ENCODE measurements at regions not wholly inside any gene's neighbourhood (a gene's known extent, or its start where the extent isn't known, plus 50 kb on each side); places are given as distances from the start of the nearest gene placed in this dataset.
"Not testable (repeated sequence)": the region's sequence is repeated elsewhere in the genome, so short reads cannot be mapped to it uniquely, and the experiment has no call there.

DNA sequence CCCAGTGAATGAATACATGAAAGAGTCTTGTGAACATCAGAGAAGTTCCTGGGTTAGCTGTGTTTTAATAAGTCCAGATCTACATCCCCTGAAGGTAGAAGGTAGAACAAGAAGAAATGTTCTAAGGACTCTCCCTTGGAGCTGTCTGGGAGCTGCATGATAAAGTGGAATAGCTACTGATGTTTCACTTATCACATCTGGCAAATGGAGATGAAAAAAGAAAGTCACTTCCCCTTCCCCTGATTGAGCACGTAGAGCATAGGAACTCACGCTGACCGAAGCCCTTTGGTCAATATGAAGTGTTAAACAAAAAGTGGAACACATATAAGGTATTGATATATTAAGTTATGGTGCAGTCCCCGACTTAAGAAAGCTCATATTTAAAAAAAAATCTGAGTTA lies 53.2 kb upstream of the PARP1 start:
- DNase-seq, result no peak

DNA sequence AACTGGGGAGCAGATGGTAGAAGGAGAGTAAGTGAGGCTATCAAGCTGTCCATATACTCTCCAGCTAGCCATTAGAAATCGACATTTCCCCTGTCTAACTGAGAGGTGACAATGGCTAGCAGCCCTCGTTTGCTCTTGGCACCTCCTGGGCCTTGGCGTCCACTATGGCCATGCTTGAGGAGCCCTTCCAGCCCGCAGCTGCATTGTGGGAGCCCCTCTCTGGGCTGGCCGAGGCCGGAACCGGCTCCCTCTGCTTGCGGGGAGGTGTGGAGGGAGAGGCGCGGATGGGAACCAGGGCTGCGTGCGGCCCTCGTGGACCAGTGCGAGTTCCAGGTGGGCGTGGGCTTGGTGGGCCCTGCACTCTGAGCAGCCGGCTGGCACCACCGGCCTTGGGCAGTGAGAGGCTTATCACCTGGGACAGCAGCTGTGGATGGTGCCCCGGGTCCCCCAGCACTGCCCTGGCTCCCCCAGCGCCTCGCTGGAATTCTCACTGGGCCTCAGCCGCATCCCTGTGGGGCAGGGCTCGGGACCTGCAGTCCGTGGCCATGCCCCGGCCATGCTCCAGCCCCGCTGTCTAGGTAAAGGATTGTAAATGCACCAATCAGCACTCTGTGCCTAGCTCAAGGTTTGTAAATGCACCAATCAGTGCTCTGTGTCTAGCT lies 56.2 kb upstream of the PARP1 start:
- no peak for DNase-seq

DNA sequence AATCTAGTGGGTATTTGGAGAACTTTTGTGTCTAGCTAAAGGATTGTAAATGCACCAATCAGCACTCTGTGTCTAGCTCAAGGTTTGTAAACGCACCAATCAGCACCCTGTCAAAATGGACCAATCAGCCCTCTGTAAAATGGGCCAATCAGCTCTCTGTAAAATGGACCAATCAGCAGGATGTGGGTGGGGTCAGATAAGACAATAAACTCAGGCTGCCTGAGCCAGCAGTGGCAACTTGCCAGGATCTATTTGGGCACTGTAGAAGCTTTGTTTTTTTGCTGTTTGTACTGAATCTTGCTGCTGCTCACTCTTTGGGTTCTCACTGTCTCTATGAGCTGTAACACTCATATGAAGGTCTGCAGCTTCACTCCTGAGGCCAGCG lies 56.7 kb upstream of the PARP1 start:
- not testable (repeated sequence) for DNase-seq

- no peak for DNase-seq
These were observed 58.4 kb upstream of the PARP1 start for GRCh38 chr1:226466296-226466695.

GRCh38 chr1:226467443-226467842 lies 59.5 kb upstream of the PARP1 start:
- DNase-seq, result no peak

- DNase-seq, result no peak
These were observed 63.3 kb upstream of the PARP1 start for GRCh38 chr1:226470921-226471866.

- no peak for DNase-seq
These were observed 65.4 kb upstream of the PARP1 start for GRCh38 chr1:226473325-226473724.

GRCh38 chr1:226474041-226474440 lies 66.1 kb upstream of the PARP1 start:
- DNase-seq, result no peak

GRCh38 chr1:226474443-226475141 lies 66.7 kb upstream of the PARP1 start:
- DNase-seq, result no peak

- no peak for DNase-seq
These were observed 67.2 kb upstream of the PARP1 start for GRCh38 chr1:226475142-226475511.

DNA sequence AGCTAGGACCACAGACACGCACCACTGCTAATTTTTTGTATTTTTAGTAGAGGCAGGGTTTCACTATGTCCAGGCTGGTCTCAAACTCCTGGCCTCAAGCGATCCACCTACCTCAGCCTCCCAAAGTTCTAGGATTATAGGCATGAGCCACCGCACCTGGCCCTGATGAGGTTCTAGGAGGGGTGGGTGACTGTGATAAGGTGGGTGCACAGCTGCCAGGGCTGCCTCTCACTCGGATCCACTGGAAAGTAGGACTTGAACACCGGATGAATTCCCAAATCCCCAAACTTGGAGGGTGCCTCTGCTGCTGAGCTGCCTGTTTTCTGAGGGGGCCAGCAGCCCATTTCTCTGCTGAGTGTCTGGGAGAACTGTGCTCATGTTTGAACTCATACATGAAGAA lies 68.2 kb upstream of the PARP1 start:
- no peak for DNase-seq

GRCh38 chr1:226476648-226477319 lies 68.9 kb upstream of the PARP1 start:
- DNase-seq, result no peak

GRCh38 chr1:226479474-226479873 lies 69.1 kb upstream of the STUM start:
- DNase-seq, result no peak

GRCh38 chr1:226480461-226480860 lies 68.1 kb upstream of the STUM start:
- no peak for DNase-seq

DNA sequence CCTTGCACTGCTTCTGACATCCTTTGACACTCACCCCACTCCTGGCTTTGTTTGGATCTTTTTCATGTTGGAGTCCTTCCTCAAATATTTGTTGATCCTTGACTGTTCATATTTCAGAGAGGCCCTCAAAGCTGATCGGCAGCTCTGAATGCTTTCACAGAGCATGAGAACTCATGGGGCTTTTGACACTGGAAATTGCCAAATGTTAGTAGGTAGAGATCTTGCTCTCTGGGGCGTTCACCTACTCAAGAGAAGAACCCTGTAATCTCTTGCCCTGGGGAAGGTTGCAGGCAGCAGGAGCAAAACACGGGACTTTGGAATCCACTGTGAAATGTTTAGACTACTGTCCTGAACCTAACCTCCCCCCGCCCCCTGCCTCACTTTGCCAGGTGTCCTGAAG lies 67.4 kb upstream of the STUM start:
- DNase-seq, result no peak

GRCh38 chr1:226482196-226482595 lies 66.4 kb upstream of the STUM start:
- no peak for DNase-seq

DNA sequence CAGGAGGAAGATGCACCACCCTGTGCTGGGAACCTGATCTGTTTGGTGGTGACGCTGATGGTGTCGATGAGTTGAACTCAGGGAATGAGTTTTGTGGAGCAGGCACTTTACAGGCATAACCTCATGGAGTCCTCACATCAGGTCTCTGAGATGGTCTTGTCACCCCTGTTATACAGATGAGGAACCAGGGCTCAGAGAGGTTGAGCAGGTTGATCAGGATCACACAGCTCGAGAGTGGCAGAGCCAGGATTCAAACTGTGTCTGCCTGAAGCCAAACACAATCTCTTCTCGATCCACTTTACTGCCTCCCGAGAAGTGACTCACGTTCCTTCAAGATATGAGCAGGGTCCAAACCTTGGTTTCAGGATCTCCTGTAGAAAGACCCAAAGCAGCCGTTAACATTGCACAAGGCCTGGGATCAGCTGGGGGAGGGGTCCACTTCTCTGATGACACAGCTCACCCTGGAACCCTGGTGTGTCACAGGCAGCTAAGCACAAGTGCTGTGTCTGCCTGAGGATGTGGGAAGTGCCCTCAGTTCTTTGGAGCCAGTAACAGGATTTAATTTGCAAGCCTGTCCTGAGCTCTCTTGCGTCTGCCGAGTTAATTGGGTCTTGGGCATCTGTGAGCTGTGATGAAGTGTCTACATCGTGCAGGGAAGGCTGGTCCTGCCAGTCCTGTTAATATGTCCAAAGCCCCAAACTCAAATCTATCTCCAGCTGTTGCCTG lies 65.4 kb upstream of the STUM start:
- peak; percentile 28 for DNase-seq

DNA sequence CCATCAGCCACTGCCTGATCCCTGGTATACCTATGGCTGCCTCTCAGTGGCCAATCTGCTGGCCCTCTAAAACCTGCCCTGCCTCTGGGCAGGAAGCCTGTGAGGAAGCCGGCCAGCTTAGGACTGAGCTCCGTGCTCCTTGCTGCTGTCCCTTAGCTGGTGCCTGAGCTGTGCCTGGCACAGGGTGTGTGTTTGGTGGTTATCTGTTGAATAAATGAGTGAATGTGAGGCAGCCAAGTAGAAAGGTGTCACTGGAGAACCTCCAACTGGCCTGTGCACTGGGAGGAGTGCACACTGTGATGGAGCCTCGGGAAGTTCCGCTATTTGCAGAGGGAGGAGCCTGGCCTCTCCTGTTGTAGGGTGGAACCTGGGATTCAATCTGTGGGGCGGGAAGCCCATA lies 63.4 kb upstream of the STUM start:
- no peak for DNase-seq

DNA sequence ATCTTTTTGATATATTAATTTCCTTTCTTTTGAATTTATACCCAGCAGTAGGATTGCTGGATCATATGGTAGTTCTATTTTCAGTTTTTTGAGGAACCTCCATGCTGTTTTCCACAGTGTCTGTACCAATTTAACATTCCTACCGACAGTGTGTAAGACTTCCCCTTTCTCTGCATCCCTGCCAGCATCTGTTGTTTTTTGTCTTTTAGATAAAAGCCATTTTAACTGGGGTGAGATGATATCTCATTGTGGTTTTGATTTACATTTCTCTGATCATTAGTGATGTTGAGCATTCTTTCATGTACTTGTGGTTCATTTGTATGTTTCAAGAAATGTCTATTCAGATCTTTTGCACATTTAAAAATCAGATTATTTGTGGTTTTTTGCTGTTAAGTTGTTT lies 62.4 kb upstream of the STUM start:
- no peak for DNase-seq

GRCh38 chr1:226487921-226488320 lies 60.6 kb upstream of the STUM start:
- DNase-seq, result no peak

DNA sequence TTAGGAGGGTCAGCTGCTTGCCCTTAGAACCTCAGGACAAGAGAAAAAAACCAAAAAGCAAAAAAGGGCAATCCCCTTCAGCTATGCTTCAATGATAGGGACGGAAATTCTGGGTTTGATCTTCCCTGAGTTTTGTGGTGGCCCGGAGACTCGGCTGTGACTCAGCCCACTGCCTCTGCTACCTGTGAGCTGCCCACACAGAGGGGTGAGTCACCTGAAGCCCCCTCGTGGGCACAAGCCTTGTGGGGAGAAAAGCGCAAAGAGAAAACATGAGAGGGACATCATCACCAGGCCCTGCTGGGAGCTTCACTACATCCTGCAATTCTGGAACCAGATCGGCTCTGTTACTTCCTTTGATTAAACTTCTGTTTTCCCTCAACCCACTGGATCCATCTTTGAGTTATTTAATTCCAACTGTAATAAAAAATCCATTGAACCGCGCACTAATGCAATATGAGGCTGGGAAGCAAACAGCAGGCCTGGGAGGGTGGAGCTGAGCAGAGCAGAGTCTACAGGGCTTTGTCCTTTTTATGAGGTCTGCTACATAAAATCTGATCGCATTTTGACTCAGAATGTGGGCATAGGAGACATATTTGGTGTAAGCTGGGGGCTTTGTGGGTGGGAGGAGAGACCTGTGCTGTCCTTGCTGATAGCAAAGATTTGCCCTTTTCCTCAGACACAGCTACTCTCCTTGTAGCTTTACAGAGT lies 58.7 kb upstream of the STUM start:
- DNase-seq, result no peak

DNA sequence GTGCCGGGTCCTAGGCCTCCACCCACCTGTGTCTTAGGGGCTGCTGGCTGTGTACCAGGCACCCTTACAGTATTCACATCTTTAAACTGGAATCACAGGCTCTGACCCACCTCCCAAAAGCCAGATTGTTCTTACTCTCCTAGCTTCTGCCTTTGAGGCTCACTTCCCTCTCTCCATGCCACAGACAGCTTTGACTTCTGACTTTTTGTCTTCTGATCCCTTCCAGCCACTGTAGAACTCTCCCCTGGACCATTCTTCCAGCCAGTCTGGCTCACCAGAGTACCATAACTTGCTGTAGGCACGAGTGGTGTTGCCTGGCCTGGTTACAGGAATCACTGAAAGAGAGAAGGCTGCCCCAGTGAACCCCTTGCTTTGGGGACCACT lies 58.1 kb upstream of the STUM start:
- DNase-seq, result no peak

All from activated CD8-positive, alpha-beta memory T cell treated with anti-CD3 and anti-CD28 coated beads for 24 hours (primary cell).